HepG2 (cell line): ENCODE measurements at regions not wholly inside any gene's neighbourhood (a gene's known extent, or its start where the extent isn't known, plus 50 kb on each side); places are given as distances from the start of the nearest gene placed in this dataset.
A peak's percentile ranks its signal among the peaks of the same experiment; 100 is the strongest.

ENCODE experiments used
- DMTF1 ChIP-seq: sonication (generic); formaldehyde crosslinking; IDR thresholded peaks from 2 replicates; pipeline ENCODE4 v1.4.0; 2020; ENCODE audit warnings: mild to moderate bottlenecking, missing genetic modification reagents
- GMEB1 ChIP-seq: sonication (generic); formaldehyde crosslinking; IDR thresholded peaks from 2 replicates; pipeline ENCODE4 v1.5.1; 2020; ENCODE audit warnings: missing genetic modification reagents, mild to moderate bottlenecking, borderline replicate concordance
- HES4 ChIP-seq: sonication (generic); formaldehyde crosslinking; IDR thresholded peaks from 2 replicates; pipeline ENCODE4 v1.9.0; 2021; ENCODE audit warnings: mild to moderate bottlenecking, missing genetic modification reagents, borderline replicate concordance
- HNF4G ChIP-seq, 2 experiments: sonication (generic) in 1 of 2; formaldehyde crosslinking in 1 of 2; IDR thresholded peaks; 2 replicates each; pipeline versions ENCODE4 v1.4.0 to v1.6.1; 2011 to 2020; ENCODE audit warnings: borderline replicate concordance in 2 of 2, low read depth in 2 of 2, mild to moderate bottlenecking in 2 of 2, low read length in 1 of 2, missing genetic modification reagents in 1 of 2, moderate library complexity in 1 of 2
- MLXIP ChIP-seq: sonication (generic); formaldehyde crosslinking; IDR thresholded peaks from 2 replicates; pipeline ENCODE4 v1.9.0; 2021; ENCODE audit warnings: missing genetic modification reagents, borderline replicate concordance
- POGK ChIP-seq: sonication (generic); formaldehyde crosslinking; conservative IDR thresholded peaks from 2 replicates; pipeline ENCODE4 v1.8.0; 2022; ENCODE audit warnings: mild to moderate bottlenecking, moderate library complexity, missing genetic modification reagents
- RBM22 ChIP-seq: fragments of 200-400 bp; formaldehyde crosslinking; optimal IDR thresholded peaks from 2 replicates; pipeline ENCODE3; 2017; ENCODE audit warnings: mild to moderate bottlenecking, low read length, moderate library complexity
- SMYD3 ChIP-seq: sonication (generic); formaldehyde crosslinking; IDR thresholded peaks from 2 replicates; pipeline ENCODE4 v1.8.1; 2023; ENCODE audit warnings: mild to moderate bottlenecking, missing genetic modification reagents
- SP5 ChIP-seq: IDR thresholded peaks from 2 replicates; pipeline ENCODE4 v1.6.1; 2016; ENCODE audit warnings: low read depth, borderline replicate concordance
- ZMYM4 ChIP-seq: sonication (generic); formaldehyde crosslinking; IDR thresholded peaks from 2 replicates; pipeline ENCODE4 v1.8.1; 2023; ENCODE audit warnings: mild to moderate bottlenecking, missing genetic modification reagents
- ZNF317 ChIP-seq: sonication (generic); formaldehyde crosslinking; IDR thresholded peaks from 2 replicates; pipeline ENCODE4 v1.5.0; 2020; ENCODE audit warnings: mild to moderate bottlenecking, missing genetic modification reagents
- ZNF674 ChIP-seq: sonication (generic); formaldehyde crosslinking; IDR thresholded peaks from 2 replicates; pipeline ENCODE4 v1.5.0; 2020; ENCODE audit warnings: low read depth, mild to moderate bottlenecking, missing genetic modification reagents
- ZNF691 ChIP-seq: sonication (generic); formaldehyde crosslinking; IDR thresholded peaks from 2 replicates; pipeline ENCODE4 v1.4.0; 2020; ENCODE audit warnings: missing genetic modification reagents, low read depth, mild to moderate bottlenecking, borderline replicate concordance
- ZNF768 ChIP-seq: sonication (generic); formaldehyde crosslinking; IDR thresholded peaks from 2 replicates; pipeline ENCODE4 v1.4.0; 2020; ENCODE audit warnings: missing genetic modification reagents

GRCh38 chr6:1230689-1231605 lies 81.0 kb upstream of the FOXQ1 start (continued):
- TF ChIP-seq ZMYM4 (CRISPR knock-in tag) (peak; percentile 41; the same call in 1 of the 2 replicates), SP5 (CRISPR knock-in tag) (peak; percentile 39; the same call in 1 of the 2 replicates), ZNF691 (CRISPR knock-in tag) (0 out of 2 replicates have a peak, but pooled peaks have one; percentile 35), ZNF674 (no peak), ZNF768 (CRISPR knock-in tag) (no peak), DMTF1 (CRISPR knock-in tag) (peak; percentile 69; the same call in 1 of the 2 replicates), MLXIP (CRISPR knock-in tag) (no peak), POGK (CRISPR knock-in tag) (peak; percentile 59), ZNF317 (peak; percentile 83), RBM22 (no peak), HNF4G (IDR thresholded peaks at IDR 0.05; ENCODE audit: borderline replicate concordance, low read depth, low read length) (peak; percentile 81), HNF4G (CRISPR knock-in tag; IDR thresholded peaks at IDR 0.05; ENCODE audit: borderline replicate concordance, low read depth) (no peak), HES4 (CRISPR knock-in tag) (no peak), GMEB1 (CRISPR knock-in tag) (no peak), SMYD3 (CRISPR knock-in tag) (peak; percentile 76; the same call in 1 of the 2 replicates)
